Limb (tissue), 2 donors: ENCODE measurements at regions not wholly inside any gene's neighbourhood (a gene's known extent, or its start where the extent isn't known, plus 50 kb on each side); places are given as distances from the start of the nearest gene placed in this dataset.
"Not testable (repeated sequence)": the region's sequence is repeated elsewhere in the genome, so short reads cannot be mapped to it uniquely, and the experiment has no call there.

ENCODE experiments used
- DNase-seq, 2 donors: peaks; one replicate each; pipeline ENCODE4 v3.0.0-alpha.2; 2016; ENCODE audit errors: extremely low spot score in 2 of 2

GRCh38 chr13:91228940-91229339 is 118.5 kb upstream of the MIR17HG start:
- no peak for DNase-seq

- DNase-seq, result no peak
These were observed 114.8 kb upstream of the MIR17HG start for GRCh38 chr13:91232716-91233115.

- DNase-seq, result no peak
These were observed 114.2 kb upstream of the MIR17HG start for GRCh38 chr13:91233291-91233690.

GRCh38 chr13:91236182-91236581 is 111.3 kb upstream of the MIR17HG start:
- no peak for DNase-seq

GRCh38 chr13:91236921-91237320 is 110.6 kb upstream of the MIR17HG start:
- no peak for DNase-seq

GRCh38 chr13:91238036-91238435 is 109.5 kb upstream of the MIR17HG start:
- DNase-seq, result no peak

- DNase-seq, result no peak
These were observed 107.1 kb upstream of the MIR17HG start for GRCh38 chr13:91240341-91240740.

GRCh38 chr13:91241221-91241933 is 106.1 kb upstream of the MIR17HG start:
- DNase-seq, result no peak

GRCh38 chr13:91242652-91243051 is 104.8 kb upstream of the MIR17HG start:
- DNase-seq, result no peak

- no peak for DNase-seq
These were observed 102.2 kb upstream of the MIR17HG start for GRCh38 chr13:91245288-91245687.

- peak in 1 of 2 donors; percentile 43 for DNase-seq
These were observed 99.7 kb upstream of the MIR17HG start for GRCh38 chr13:91247768-91248167.

- no peak for DNase-seq
These were observed 99.2 kb upstream of the MIR17HG start for GRCh38 chr13:91248249-91248648.

GRCh38 chr13:91249370-91249769 is 98.1 kb upstream of the MIR17HG start:
- no peak for DNase-seq

GRCh38 chr13:91249861-91250260 is 97.6 kb upstream of the MIR17HG start:
- no peak for DNase-seq

GRCh38 chr13:91251573-91251972 is 95.9 kb upstream of the MIR17HG start:
- not testable (repeated sequence) for DNase-seq

GRCh38 chr13:91264484-91264883 is 83.0 kb upstream of the MIR17HG start:
- no peak for DNase-seq

GRCh38 chr13:91269237-91269636 is 78.2 kb upstream of the MIR17HG start:
- DNase-seq, result no peak

- DNase-seq, result no peak
These were observed 77.5 kb upstream of the MIR17HG start for GRCh38 chr13:91270031-91270430.

GRCh38 chr13:91272235-91272777 is 75.2 kb upstream of the MIR17HG start:
- DNase-seq, result no peak

GRCh38 chr13:91273675-91274074 is 73.8 kb upstream of the MIR17HG start:
- no peak for DNase-seq

GRCh38 chr13:91277013-91277676 is 70.3 kb upstream of the MIR17HG start:
- DNase-seq, result no peak

- no peak for DNase-seq
These were observed 69.2 kb upstream of the MIR17HG start for GRCh38 chr13:91278291-91278690.

- no peak for DNase-seq
These were observed 68.6 kb upstream of the MIR17HG start for GRCh38 chr13:91278888-91279287.
